HepG2 (cell line): ENCODE measurements at regions not wholly inside any gene's neighbourhood (a gene's known extent, or its start where the extent isn't known, plus 50 kb on each side); places are given as distances from the start of the nearest gene placed in this dataset.

Source experiments
- ASH2L ChIP-seq: fragments of 300-600, 200-600 bp; sonication (generic); IDR thresholded peaks from 2 replicates; pipeline ENCODE4 v1.7.0; 2017; ENCODE audit warnings: low read depth, mild to moderate bottlenecking, moderate library complexity, mixed read lengths, low read length; ENCODE audit not compliant: insufficient read length
- EHMT2 ChIP-seq: fragments of 200-600 bp; sonication (generic); IDR thresholded peaks from 2 replicates; pipeline ENCODE4 v1.7.0; 2017; ENCODE audit warnings: antibody characterized with exemption, low read depth, low read length, borderline replicate concordance
- HOXA9 ChIP-seq: sonication (generic); formaldehyde crosslinking; IDR thresholded peaks from 2 replicates; pipeline ENCODE4 v1.8.1; 2022; ENCODE audit warnings: missing genetic modification reagents, mild to moderate bottlenecking, moderate library complexity, borderline replicate concordance
- KDM2A ChIP-seq: sonication (generic); formaldehyde crosslinking; IDR thresholded peaks from 2 replicates; pipeline ENCODE4 v1.4.0; 2020; ENCODE audit warnings: low read depth, missing genetic modification reagents, borderline replicate concordance
- MAZ ChIP-seq, 2 experiments: sonication (generic) in 1 of 2; formaldehyde crosslinking in 1 of 2; IDR thresholded peaks; 2 replicates each; pipeline versions ENCODE4 v1.5.0 to v1.6.1; 2012 to 2020; ENCODE audit warnings: low read depth in 2 of 2, mild to moderate bottlenecking in 2 of 2, borderline replicate concordance in 1 of 2, improper control_type of control experiment in 1 of 2, low read length in 1 of 2, missing genetic modification reagents in 1 of 2, moderate library complexity in 1 of 2
- MXI1 ChIP-seq: IDR thresholded peaks from 3 replicates; pipeline ENCODE4 v1.6.1; 2012; ENCODE audit warnings: low read depth, low read length, inconsistent platforms, borderline replicate concordance
- NCOA5 ChIP-seq: sonication (generic); formaldehyde crosslinking; IDR thresholded peaks from 2 replicates; pipeline ENCODE4 v1.4.0; 2020; ENCODE audit warnings: missing genetic modification reagents
- SMAD1 ChIP-seq: sonication (generic); formaldehyde crosslinking; IDR thresholded peaks from 2 replicates; pipeline ENCODE4 v1.4.0; 2020; ENCODE audit warnings: missing genetic modification reagents, low read depth, mild to moderate bottlenecking, borderline replicate concordance
- TAF1 ChIP-seq: sonication (generic); formaldehyde crosslinking; IDR thresholded peaks from 2 replicates; pipeline ENCODE4 v1.4.0; 2020; ENCODE audit warnings: missing genetic modification reagents
- THAP11 ChIP-seq: IDR thresholded peaks from 2 replicates; pipeline ENCODE4 v1.6.1; 2016; ENCODE audit warnings: missing biosample characterization, missing genetic modification reagents
- ZEB1 ChIP-seq: IDR thresholded peaks from 2 replicates; pipeline ENCODE4 v1.6.1; 2012; ENCODE audit warnings: mild to moderate bottlenecking, low read depth, inconsistent platforms; ENCODE audit not compliant: insufficient replicate concordance
- ZNF20 ChIP-seq: sonication (generic); formaldehyde crosslinking; IDR thresholded peaks from 2 replicates; pipeline ENCODE4 v1.4.0; 2020; ENCODE audit warnings: mild to moderate bottlenecking, moderate library complexity, missing genetic modification reagents
- ZNF235 ChIP-seq: sonication (generic); formaldehyde crosslinking; IDR thresholded peaks from 2 replicates; pipeline ENCODE4 v1.8.1; 2023; ENCODE audit warnings: mild to moderate bottlenecking, missing genetic modification reagents, borderline replicate concordance
- ZNF768 ChIP-seq: sonication (generic); formaldehyde crosslinking; IDR thresholded peaks from 2 replicates; pipeline ENCODE4 v1.4.0; 2020; ENCODE audit warnings: missing genetic modification reagents
- TF ChIP-seq, protein P1 (sequence below): sonication (generic); formaldehyde crosslinking; IDR thresholded peaks from 2 replicates; pipeline ENCODE4 v1.8.0; 2022; ENCODE audit warnings: missing genetic modification reagents, mild to moderate bottlenecking, inconsistent platforms, borderline replicate concordance
- TF ChIP-seq, protein P2 (sequence below): sonication (generic); formaldehyde crosslinking; IDR thresholded peaks from 2 replicates; pipeline ENCODE4 v1.4.0; 2020; ENCODE audit warnings: missing genetic modification reagents, mild to moderate bottlenecking, borderline replicate concordance
- TF ChIP-seq, protein P3 (sequence below): sonication (generic); formaldehyde crosslinking; IDR thresholded peaks from 2 replicates; pipeline ENCODE4 v1.5.0; 2020; ENCODE audit warnings: mild to moderate bottlenecking, missing genetic modification reagents, borderline replicate concordance
- TF ChIP-seq, protein P4 (sequence below): sonication (generic); formaldehyde crosslinking; IDR thresholded peaks from 2 replicates; pipeline ENCODE4 v1.8.1; 2023; ENCODE audit warnings: mild to moderate bottlenecking, moderate library complexity, missing genetic modification reagents
- TF ChIP-seq, protein P5 (sequence below): sonication (generic); formaldehyde crosslinking; IDR thresholded peaks from 2 replicates; pipeline ENCODE4 v1.5.1; 2020; ENCODE audit warnings: missing genetic modification reagents, mild to moderate bottlenecking, borderline replicate concordance
- TF ChIP-seq, protein P6 (sequence below): sonication (generic); formaldehyde crosslinking; IDR thresholded peaks from 2 replicates; pipeline ENCODE4 v1.8.0; 2022; ENCODE audit warnings: missing genetic modification reagents, mild to moderate bottlenecking, borderline replicate concordance

DNA sequence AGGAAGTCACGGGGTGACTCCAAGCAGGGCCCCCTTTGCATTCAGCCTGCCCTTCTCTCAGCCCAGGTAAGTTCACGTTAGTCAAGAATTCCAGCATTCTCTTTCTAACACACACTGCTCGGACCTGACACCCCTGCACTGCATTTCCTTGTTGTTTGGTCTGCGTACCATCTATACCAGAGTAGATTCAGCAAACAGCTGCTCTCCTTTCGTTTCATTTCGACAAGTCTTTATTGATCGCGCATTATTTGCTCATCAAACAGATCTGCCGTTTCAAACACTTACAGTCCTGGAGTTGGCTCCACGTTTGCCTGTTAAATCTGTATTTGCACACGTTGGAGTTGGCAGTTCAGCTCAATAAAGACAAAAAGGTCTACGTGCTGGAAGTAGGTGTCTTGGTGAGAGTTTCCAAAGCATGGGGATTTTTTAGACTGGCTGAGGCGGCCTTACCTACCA lies 495.1 kb downstream of the RPS24 start (continued):
- TF ChIP-seq, protein P1, sequence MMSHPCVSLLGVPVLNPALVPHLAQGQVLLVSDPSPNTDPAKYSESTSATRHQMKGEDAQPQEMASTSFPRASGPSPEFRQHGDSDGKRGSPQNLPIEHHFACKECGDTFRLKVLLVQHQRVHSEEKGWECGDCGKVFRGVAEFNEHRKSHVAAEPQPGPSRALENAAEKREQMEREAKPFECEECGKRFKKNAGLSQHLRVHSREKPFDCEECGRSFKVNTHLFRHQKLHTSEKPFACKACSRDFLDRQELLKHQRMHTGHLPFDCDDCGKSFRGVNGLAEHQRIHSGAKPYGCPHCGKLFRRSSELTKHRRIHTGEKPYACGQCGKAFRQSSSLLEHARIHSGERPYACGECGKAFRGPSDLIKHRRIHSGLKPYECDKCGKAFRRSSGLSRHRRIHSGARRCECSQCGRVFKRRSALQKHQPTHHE (CRISPR knock-in tag), result peak; percentile 66; the same call in 1 of the 2 replicates
- TF ChIP-seq, protein P2, sequence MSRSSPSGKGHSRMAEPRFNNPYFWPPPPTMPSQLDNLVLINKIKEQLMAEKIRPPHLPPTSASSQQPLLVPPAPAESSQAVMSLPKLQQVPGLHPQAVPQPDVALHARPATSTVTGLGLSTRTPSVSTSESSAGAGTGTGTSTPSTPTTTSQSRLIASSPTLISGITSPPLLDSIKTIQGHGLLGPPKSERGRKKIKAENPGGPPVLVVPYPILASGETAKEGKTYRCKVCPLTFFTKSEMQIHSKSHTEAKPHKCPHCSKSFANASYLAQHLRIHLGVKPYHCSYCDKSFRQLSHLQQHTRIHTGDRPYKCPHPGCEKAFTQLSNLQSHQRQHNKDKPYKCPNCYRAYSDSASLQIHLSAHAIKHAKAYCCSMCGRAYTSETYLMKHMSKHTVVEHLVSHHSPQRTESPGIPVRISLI (CRISPR knock-in tag), result peak; percentile 47; the same call in 1 of the 2 replicates
- TF ChIP-seq ZNF20, result no peak
- TF ChIP-seq MAZ (IDR thresholded peaks at IDR 0.05; ENCODE audit: borderline replicate concordance, low read depth, low read length), result no peak
- peak; percentile 65; the same call in 1 of the 2 replicates for TF ChIP-seq MAZ (CRISPR knock-in tag; IDR thresholded peaks at IDR 0.05; ENCODE audit: low read depth)
- no peak for TF ChIP-seq ZNF768 (CRISPR knock-in tag)
- TF ChIP-seq SMAD1 (CRISPR knock-in tag), result no peak
- TF ChIP-seq HOXA9, result no peak
- no peak for TF ChIP-seq NCOA5
- TF ChIP-seq, protein P3, sequence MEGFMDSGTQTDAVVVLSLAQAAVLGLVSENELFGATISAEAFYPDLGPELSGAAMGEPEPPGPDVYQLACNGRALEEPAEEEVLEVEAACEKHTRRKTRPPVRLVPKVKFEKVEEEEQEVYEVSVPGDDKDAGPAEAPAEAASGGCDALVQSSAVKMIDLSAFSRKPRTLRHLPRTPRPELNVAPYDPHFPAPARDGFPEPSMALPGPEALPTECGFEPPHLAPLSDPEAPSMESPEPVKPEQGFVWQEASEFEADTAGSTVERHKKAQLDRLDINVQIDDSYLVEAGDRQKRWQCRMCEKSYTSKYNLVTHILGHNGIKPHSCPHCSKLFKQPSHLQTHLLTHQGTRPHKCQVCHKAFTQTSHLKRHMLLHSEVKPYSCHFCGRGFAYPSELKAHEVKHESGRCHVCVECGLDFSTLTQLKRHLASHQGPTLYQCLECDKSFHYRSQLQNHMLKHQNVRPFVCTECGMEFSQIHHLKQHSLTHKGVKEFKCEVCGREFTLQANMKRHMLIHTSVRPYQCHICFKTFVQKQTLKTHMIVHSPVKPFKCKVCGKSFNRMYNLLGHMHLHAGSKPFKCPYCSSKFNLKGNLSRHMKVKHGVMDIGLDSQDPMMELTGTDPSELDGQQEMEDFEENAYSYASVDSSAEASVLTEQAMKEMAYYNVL (CRISPR knock-in tag), result peak; percentile 98
- peak; percentile 73 for TF ChIP-seq THAP11 (CRISPR knock-in tag)
- peak; percentile 59; the same call in 1 of the 3 replicates for TF ChIP-seq MXI1
- TF ChIP-seq TAF1, result no peak
- TF ChIP-seq ZEB1, result peak; percentile 90
- TF ChIP-seq, protein P4, sequence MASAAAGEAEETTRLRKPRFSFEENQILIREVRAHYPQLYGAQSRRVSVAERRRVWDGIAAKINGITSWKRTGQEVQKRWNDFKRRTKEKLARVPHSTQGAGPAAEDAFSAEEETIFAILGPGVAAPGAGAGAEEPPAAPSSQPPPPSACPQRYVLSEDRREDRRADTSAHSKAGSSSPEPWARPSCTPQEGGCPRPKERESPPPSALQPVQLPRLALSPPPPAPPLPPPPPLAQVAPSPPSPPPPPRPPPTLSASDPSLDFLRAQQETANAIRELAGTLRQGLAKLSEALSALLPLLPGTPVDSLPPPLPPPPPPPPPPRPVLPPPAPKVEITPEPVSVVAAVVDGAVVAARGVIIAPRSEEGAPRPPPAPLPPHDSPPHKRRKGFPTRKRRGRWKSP (CRISPR knock-in tag), result peak; percentile 63; the same call in 1 of the 2 replicates
- peak; percentile 47; the same call in 1 of the 2 replicates for TF ChIP-seq ZNF235 (CRISPR knock-in tag)
- TF ChIP-seq, protein P5, sequence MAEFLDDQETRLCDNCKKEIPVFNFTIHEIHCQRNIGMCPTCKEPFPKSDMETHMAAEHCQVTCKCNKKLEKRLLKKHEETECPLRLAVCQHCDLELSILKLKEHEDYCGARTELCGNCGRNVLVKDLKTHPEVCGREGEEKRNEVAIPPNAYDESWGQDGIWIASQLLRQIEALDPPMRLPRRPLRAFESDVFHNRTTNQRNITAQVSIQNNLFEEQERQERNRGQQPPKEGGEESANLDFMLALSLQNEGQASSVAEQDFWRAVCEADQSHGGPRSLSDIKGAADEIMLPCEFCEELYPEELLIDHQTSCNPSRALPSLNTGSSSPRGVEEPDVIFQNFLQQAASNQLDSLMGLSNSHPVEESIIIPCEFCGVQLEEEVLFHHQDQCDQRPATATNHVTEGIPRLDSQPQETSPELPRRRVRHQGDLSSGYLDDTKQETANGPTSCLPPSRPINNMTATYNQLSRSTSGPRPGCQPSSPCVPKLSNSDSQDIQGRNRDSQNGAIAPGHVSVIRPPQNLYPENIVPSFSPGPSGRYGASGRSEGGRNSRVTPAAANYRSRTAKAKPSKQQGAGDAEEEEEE (CRISPR knock-in tag), result 0 out of 2 replicates have a peak, but pooled peaks have one; percentile 69
- no peak; the same call in 1 of the 2 replicates for TF ChIP-seq KDM2A (CRISPR knock-in tag)
- TF ChIP-seq ASH2L, result peak; percentile 80
- TF ChIP-seq, protein P6, sequence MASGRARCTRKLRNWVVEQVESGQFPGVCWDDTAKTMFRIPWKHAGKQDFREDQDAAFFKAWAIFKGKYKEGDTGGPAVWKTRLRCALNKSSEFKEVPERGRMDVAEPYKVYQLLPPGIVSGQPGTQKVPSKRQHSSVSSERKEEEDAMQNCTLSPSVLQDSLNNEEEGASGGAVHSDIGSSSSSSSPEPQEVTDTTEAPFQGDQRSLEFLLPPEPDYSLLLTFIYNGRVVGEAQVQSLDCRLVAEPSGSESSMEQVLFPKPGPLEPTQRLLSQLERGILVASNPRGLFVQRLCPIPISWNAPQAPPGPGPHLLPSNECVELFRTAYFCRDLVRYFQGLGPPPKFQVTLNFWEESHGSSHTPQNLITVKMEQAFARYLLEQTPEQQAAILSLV (CRISPR knock-in tag), result no peak; the same call in 1 of the 2 replicates
- TF ChIP-seq EHMT2, result no peak; the same call in 1 of the 2 replicates
